ENCODE measurements at regions not wholly inside any gene's neighbourhood (a gene's known extent, or its start where the extent isn't known, plus 50 kb on each side); places are given as distances from the start of the nearest gene placed in this dataset.
"Not testable (repeated sequence)": the region's sequence is repeated elsewhere in the genome, so short reads cannot be mapped to it uniquely, and the experiment has no call there.

GRCh38 chr5:57069115-57069835 is 104.6 kb upstream of the GPBP1 start:
- DNase-seq = no peak

GRCh38 chr5:57072218-57072892 is 101.5 kb upstream of the GPBP1 start:
- DNase-seq = no peak

GRCh38 chr5:57082441-57083067 is 91.3 kb upstream of the GPBP1 start:
- no peak for DNase-seq

- no peak for DNase-seq
Measured at GRCh38 chr5:57085306-57086081, 88.4 kb upstream of the GPBP1 start.

GRCh38 chr5:57087947-57088346 is 85.9 kb upstream of the GPBP1 start:
- DNase-seq = not testable (repeated sequence)

- DNase-seq = no peak
Measured at GRCh38 chr5:57094753-57095683, 78.8 kb upstream of the GPBP1 start.

- DNase-seq = no peak
Measured at GRCh38 chr5:57097526-57097925, 76.3 kb upstream of the GPBP1 start.

- no peak for DNase-seq
Measured at GRCh38 chr5:57102189-57102904, 71.5 kb upstream of the GPBP1 start.

GRCh38 chr5:57102905-57103255 is 71.0 kb upstream of the GPBP1 start:
- DNase-seq = no peak

GRCh38 chr5:57103317-57103907 is 70.4 kb upstream of the GPBP1 start:
- DNase-seq = no peak

GRCh38 chr5:57106661-57107060 is 67.2 kb upstream of the GPBP1 start:
- DNase-seq = no peak

- no peak for DNase-seq
Measured at GRCh38 chr5:57111993-57112392, 61.9 kb upstream of the GPBP1 start.

- DNase-seq = no peak
Measured at GRCh38 chr5:57113481-57113880, 60.4 kb upstream of the GPBP1 start.

GRCh38 chr5:57117596-57117995 is 56.3 kb upstream of the GPBP1 start:
- DNase-seq = peak in 1 of 6 experiments; percentile 17

- no peak for DNase-seq
Measured at GRCh38 chr5:57119031-57119430, 54.8 kb upstream of the GPBP1 start.

- no peak for DNase-seq
Measured at GRCh38 chr5:57124014-57124413, 49.8 kb upstream of the GPBP1 start.
